HEK293T (cell line): ENCODE measurements at regions not wholly inside any gene's neighbourhood (a gene's known extent, or its start where the extent isn't known, plus 50 kb on each side); places are given as distances from the start of the nearest gene placed in this dataset.

ENCODE experiments used
- CTCF ChIA-PET: fragments of 350-600 bp; formaldehyde crosslinking; extraction: SDS; loops from one replicate; lab custom pipeline; 2021; ENCODE audit warnings: antibody characterized with exemption, inconsistent platforms; lab: Yijun Ruan, JAX
- POLR2A ChIA-PET: fragments of 350-600 bp; formaldehyde crosslinking; extraction: SDS; loops from one replicate; lab custom pipeline; 2020; ENCODE audit warnings: antibody characterized with exemption, inconsistent platforms; lab: Yijun Ruan, JAX
- DNase-seq: peaks from one replicate; pipeline ENCODE4 v3.0.0; 2012; ENCODE audit warnings: mixed read lengths; ENCODE audit errors: extremely low spot score
- ARNT ChIP-seq: fragments of 450-650 bp; IDR thresholded peaks from 2 replicates; pipeline ENCODE4 v1.6.1; 2017; ENCODE audit warnings: mild to moderate bottlenecking
- BHLHE40 ChIP-seq: fragments of 450-650 bp; IDR thresholded peaks from 2 replicates; pipeline ENCODE4 v1.6.1; 2016; ENCODE audit warnings: mild to moderate bottlenecking, moderate library complexity, borderline replicate concordance
- CTBP1 ChIP-seq: fragments of 450-650 bp; IDR thresholded peaks from 2 replicates; pipeline ENCODE4 v1.6.1; 2016; ENCODE audit warnings: borderline replicate concordance
- ELF4 ChIP-seq: fragments of 450-650 bp; IDR thresholded peaks from 2 replicates; pipeline ENCODE4 v1.6.1; 2017; ENCODE audit warnings: antibody characterized with exemption
- FOXA1 ChIP-seq: fragments of 450-650 bp; IDR thresholded peaks from 2 replicates; pipeline ENCODE4 v1.6.1; 2016; ENCODE audit warnings: mild to moderate bottlenecking
- FOXK2 ChIP-seq: fragments of 450-650 bp; IDR thresholded peaks from 2 replicates; pipeline ENCODE4 v1.6.1; 2016; ENCODE audit warnings: mild to moderate bottlenecking
- FOXM1 ChIP-seq: fragments of 450-650 bp; IDR thresholded peaks from 2 replicates; pipeline ENCODE4 v1.6.1; 2017; ENCODE audit warnings: mild to moderate bottlenecking, borderline replicate concordance
- HDGF ChIP-seq: fragments of 450-650 bp; IDR thresholded peaks from 2 replicates; pipeline ENCODE4 v1.6.1; 2017; ENCODE audit warnings: antibody characterized with exemption, borderline replicate concordance
- L3MBTL2 ChIP-seq: fragments of 450-650 bp; conservative IDR thresholded peaks from 2 replicates; pipeline ENCODE4 v1.6.1; 2016; ENCODE audit warnings: mild to moderate bottlenecking
- LEF1 ChIP-seq: fragments of 450-650 bp; IDR thresholded peaks from 2 replicates; pipeline ENCODE4 v1.6.1; 2017; ENCODE audit warnings: mild to moderate bottlenecking, borderline replicate concordance
- NFRKB ChIP-seq: fragments of 450-650 bp; IDR thresholded peaks from 2 replicates; pipeline ENCODE4 v1.6.1; 2016; ENCODE audit warnings: mild to moderate bottlenecking, moderate library complexity
- PKNOX1 ChIP-seq: fragments of 450-650 bp; IDR thresholded peaks from 2 replicates; pipeline ENCODE4 v1.6.1; 2016
- SP1 ChIP-seq: fragments of 450-650 bp; IDR thresholded peaks from 2 replicates; pipeline ENCODE4 v1.6.1; 2017
- SUZ12 ChIP-seq: fragments of 450-650 bp; IDR thresholded peaks from 2 replicates; pipeline ENCODE4 v1.6.1; 2016; ENCODE audit warnings: mild to moderate bottlenecking
- TARDBP ChIP-seq: fragments of 450-650 bp; IDR thresholded peaks from 2 replicates; pipeline ENCODE4 v1.6.1; 2016
- ZNF384 ChIP-seq: fragments of 450-650 bp; IDR thresholded peaks from 2 replicates; pipeline ENCODE4 v1.6.1; 2016

- TF ChIP-seq ELF4 (no peak), PKNOX1 (no peak), L3MBTL2 (no peak), ARNT (no peak), FOXM1 (no peak), SP1 (no peak), CTBP1 (no peak), ZNF384 (no peak)
- POLR2A ChIA-PET, result no interaction called here
- DNase-seq, result no peak
- CTCF ChIA-PET, result no interaction called here
Measured at GRCh38 chr10:90162271-90162853, 461.0 kb downstream of the KIF20B start.

- DNase-seq, result no peak
- ChIA-PET CTCF (no interaction called here), POLR2A (no interaction called here)
- TF ChIP-seq HDGF, result no peak
- no peak for TF ChIP-seq LEF1
- no peak for TF ChIP-seq PKNOX1
- TF ChIP-seq L3MBTL2, result no peak
- TF ChIP-seq SUZ12, result no peak
- TF ChIP-seq ELF4, result no peak
- TF ChIP-seq BHLHE40, result no peak
- TF ChIP-seq ARNT, result no peak
- TF ChIP-seq CTBP1, result no peak
- no peak for TF ChIP-seq FOXA1
- no peak for TF ChIP-seq FOXM1
- no peak for TF ChIP-seq FOXK2
- TF ChIP-seq ZNF384, result no peak
- TF ChIP-seq SP1, result no peak
- no peak for TF ChIP-seq TARDBP
- no peak for TF ChIP-seq NFRKB
Measured at GRCh38 chr10:90167174-90168064, 466.0 kb downstream of the KIF20B start.

- TF ChIP-seq FOXK2, result no peak
- TF ChIP-seq HDGF, result no peak
- TF ChIP-seq PKNOX1, result no peak
- no peak for TF ChIP-seq ARNT
- TF ChIP-seq NFRKB, result no peak
- TF ChIP-seq FOXA1, result no peak
- no peak for TF ChIP-seq SUZ12
- TF ChIP-seq ZNF384, result no peak
- TF ChIP-seq FOXM1, result no peak
- no peak for TF ChIP-seq TARDBP
- no peak for TF ChIP-seq CTBP1
- DNase-seq, result no peak
- POLR2A ChIA-PET, result no interaction called here
- CTCF ChIA-PET, result no interaction called here
Measured at GRCh38 chr10:90168244-90168643, 466.9 kb downstream of the KIF20B start.

- no peak for DNase-seq
Measured at GRCh38 chr10:90171014-90171722, 469.8 kb downstream of the KIF20B start.

GRCh38 chr10:90174531-90174930, 473.1 kb downstream of the KIF20B start:
- ChIA-PET CTCF (interaction anchor here (0.9 kb wide), 1 partner anchor 388 kb away, joined by 3 read pairs; no protein-coding TSS in a partner anchor), POLR2A (no interaction called here)
- no peak for TF ChIP-seq ZNF384
- TF ChIP-seq NFRKB, result no peak
- TF ChIP-seq TARDBP, result no peak
- no peak for TF ChIP-seq FOXA1
- TF ChIP-seq ELF4, result no peak
- no peak for TF ChIP-seq FOXK2
- no peak for TF ChIP-seq ARNT
- TF ChIP-seq L3MBTL2, result no peak
- TF ChIP-seq HDGF, result no peak
- no peak for TF ChIP-seq PKNOX1
- no peak for TF ChIP-seq SP1
- no peak for DNase-seq

More at GRCh38 chr10:90171014-90171722, 469.8 kb downstream of the KIF20B start:
- TF ChIP-seq L3MBTL2 (no peak), CTBP1 (no peak), BHLHE40 (no peak)
- CTCF ChIA-PET, result no interaction called here
- POLR2A ChIA-PET, result no interaction called here
